ENCODE measurements at regions not wholly inside any gene's neighbourhood (a gene's known extent, or its start where the extent isn't known, plus 50 kb on each side); places are given as distances from the start of the nearest gene placed in this dataset.

DNA sequence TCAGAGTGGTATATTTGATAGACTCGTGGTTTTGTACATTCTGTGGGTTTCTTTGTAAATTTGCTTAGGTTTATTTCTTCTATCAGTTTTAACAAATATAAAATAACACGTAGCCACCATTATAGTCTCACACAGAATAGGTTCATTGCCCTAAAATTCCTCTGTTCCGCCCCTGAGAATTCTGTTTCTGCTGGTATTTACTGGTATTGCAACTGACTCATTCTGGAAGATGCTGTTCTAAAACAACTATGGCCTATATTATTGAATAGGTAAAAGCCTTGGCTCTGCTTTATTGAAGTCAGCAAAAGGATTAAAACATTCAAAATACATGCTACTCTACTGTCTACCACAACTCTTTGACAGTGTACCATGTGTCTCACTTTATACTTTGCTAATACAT, 119.1 kb upstream of the CHORDC1 start:
- 76% methylated on average over 3 of the region's 3 CpGs for WGBS (ENCODE audit: insufficient coverage, low coverage, low lambda C conversion rate, missing lambda C conversion rate)
- no peak for TF ChIP-seq POLR2A (IDR thresholded peaks at IDR 0.05)

DNA sequence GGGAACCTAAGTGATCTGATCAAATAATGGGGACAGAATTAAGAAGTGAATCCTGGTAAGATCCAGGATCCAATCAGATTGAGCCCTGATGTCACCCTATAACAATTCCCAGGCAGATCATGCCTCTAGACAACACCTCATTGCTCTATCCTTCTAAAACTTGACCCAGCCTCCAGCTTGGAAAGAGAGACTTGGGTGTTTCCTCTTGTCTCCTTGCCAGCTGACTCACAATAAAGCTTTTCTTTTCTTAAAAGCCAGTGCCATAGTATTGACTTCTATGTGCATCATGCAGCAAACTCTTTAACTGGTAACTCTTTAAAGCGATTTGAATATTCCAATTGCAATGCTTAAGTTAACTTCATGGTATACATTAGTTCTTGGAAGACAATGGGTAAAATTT, 109.6 kb upstream of the CHORDC1 start:
- H3K4me1 ChIP-seq: no peaks in the 10 kb centered on the region
- WGBS (ENCODE audit: insufficient coverage, low coverage, low lambda C conversion rate, missing lambda C conversion rate): 91% methylated on average over 1 of the region's 1 CpG
- DNase-seq (no peak), ATAC-seq (no peak)
- no peak for TF ChIP-seq POLR2A (IDR thresholded peaks at IDR 0.05)
- TF ChIP-seq, protein P1, sequence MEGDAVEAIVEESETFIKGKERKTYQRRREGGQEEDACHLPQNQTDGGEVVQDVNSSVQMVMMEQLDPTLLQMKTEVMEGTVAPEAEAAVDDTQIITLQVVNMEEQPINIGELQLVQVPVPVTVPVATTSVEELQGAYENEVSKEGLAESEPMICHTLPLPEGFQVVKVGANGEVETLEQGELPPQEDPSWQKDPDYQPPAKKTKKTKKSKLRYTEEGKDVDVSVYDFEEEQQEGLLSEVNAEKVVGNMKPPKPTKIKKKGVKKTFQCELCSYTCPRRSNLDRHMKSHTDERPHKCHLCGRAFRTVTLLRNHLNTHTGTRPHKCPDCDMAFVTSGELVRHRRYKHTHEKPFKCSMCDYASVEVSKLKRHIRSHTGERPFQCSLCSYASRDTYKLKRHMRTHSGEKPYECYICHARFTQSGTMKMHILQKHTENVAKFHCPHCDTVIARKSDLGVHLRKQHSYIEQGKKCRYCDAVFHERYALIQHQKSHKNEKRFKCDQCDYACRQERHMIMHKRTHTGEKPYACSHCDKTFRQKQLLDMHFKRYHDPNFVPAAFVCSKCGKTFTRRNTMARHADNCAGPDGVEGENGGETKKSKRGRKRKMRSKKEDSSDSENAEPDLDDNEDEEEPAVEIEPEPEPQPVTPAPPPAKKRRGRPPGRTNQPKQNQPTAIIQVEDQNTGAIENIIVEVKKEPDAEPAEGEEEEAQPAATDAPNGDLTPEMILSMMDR (IDR thresholded peaks at IDR 0.05): no peak
- intact Hi-C loops (cut with DNase I): no loop called here
- H3K27me3 ChIP-seq: no peaks in the 10 kb centered on the region
- no peak overlapping the region for H3K27ac ChIP-seq
- H3K4me3 ChIP-seq: no peak overlapping the region
- H3K36me3 ChIP-seq: no peaks in the 10 kb centered on the region
- H3K9me3 ChIP-seq: no peaks in the 10 kb centered on the region

More for the DNA sequence above, 119.1 kb upstream of the CHORDC1 start:
- Histone ChIP-seq H3K36me3 (no peaks in the 10 kb centered on the region), H3K27ac (no peak overlapping the region), H3K4me3 (no peak overlapping the region), H3K27me3 (no peaks in the 10 kb centered on the region), H3K9me3 (no peaks in the 10 kb centered on the region), H3K4me1 (no peaks in the 10 kb centered on the region)
- DNase-seq (no peak), ATAC-seq (no peak)
- intact Hi-C loops (cut with DNase I): no loop called here

DNA sequence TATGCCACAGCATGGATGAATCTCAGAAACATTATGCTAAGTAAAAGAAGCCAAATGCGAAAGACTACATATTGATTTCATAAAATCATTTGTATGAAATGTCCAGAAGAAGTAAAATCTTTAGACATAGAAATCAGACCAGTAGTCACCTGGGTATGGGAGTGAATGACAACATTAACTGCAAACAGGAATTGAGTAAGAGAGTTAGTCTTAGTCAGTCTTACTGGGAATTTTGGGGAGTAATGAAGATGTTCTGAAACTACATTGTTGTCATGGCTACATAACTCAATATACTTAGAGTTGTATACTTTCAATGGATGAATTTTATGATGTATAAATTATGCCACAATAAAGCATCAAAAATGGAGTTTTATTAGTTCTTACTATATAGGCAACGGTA, 107.8 kb upstream of the CHORDC1 start:
- Histone ChIP-seq H3K9me3 (no peaks in the 10 kb centered on the region), H3K4me3 (no peak overlapping the region), H3K4me1 (no peaks in the 10 kb centered on the region), H3K36me3 (no peaks in the 10 kb centered on the region), H3K27me3 (no peaks in the 10 kb centered on the region), H3K27ac (no peak overlapping the region)
- WGBS (ENCODE audit: insufficient coverage, low coverage, low lambda C conversion rate, missing lambda C conversion rate): 92% methylated on average over 2 of the region's 2 CpGs
- DNase-seq (no peak), ATAC-seq (no peak)
- TF ChIP-seq, protein P1 (IDR thresholded peaks at IDR 0.05): no peak
- TF ChIP-seq POLR2A (IDR thresholded peaks at IDR 0.05): no peak
- intact Hi-C loops (cut with DNase I): no loop called here

DNA sequence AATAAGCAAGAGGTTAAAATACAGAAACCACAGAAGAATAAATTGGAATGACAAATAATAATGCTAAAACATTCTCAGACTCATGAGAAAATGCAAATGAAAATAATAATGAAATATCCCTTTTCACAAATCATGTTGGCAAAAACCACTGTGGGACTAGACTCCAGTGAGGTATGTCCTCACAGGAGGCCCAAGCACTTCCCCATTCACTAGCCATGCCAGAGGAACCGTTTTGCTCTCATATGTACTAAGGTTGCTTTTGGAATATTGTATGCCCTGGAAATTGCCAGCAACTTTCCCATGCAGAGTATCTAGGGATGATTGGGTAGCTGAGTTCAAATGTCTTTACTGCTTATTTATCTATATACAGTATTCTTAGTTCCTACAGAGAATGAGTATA, 106.2 kb upstream of the CHORDC1 start:
- TF ChIP-seq POLR2A (IDR thresholded peaks at IDR 0.05): no peak
- TF ChIP-seq, protein P1 (IDR thresholded peaks at IDR 0.05): no peak
- Histone ChIP-seq H3K4me1 (no peaks in the 10 kb centered on the region), H3K36me3 (no peaks in the 10 kb centered on the region), H3K9me3 (peaks cover 0 to 6% (median 0%) of the 10 kb centered on the region in 4 donors), H3K27me3 (no peaks in the 10 kb centered on the region), H3K27ac (no peak overlapping the region), H3K4me3 (no peak overlapping the region)
- no peak for ATAC-seq
- intact Hi-C loops (cut with DNase I): no loop called here
- no peak for DNase-seq
- WGBS (ENCODE audit: insufficient coverage, low coverage, low lambda C conversion rate, missing lambda C conversion rate): 50% methylated on average over 1 of the region's 1 CpG

DNA sequence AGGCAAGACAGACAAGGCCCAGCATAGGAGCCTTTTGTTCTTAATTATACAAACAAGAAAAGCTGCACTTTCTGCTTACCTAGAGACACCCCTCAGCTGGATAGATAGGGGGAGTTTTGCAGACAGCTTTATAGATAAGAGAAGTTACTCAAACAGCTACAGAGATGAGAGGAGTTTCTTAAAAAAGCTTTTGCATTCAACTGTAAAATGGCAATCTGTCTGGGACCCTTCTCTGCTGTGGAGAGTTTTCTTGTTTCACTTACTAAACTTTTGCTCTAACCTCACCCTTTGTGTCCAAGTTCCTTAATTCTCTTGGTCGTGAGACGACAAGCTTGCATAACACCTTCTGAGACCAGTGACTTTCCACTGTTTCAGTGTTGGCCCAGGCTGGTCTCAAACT, 103.8 kb upstream of the CHORDC1 start:
- Histone ChIP-seq H3K27me3 (no peaks in the 10 kb centered on the region), H3K4me3 (no peak overlapping the region), H3K27ac (no peak overlapping the region), H3K9me3 (peaks cover 0 to 6% (median 0%) of the 10 kb centered on the region in 4 donors), H3K4me1 (no peaks in the 10 kb centered on the region), H3K36me3 (no peaks in the 10 kb centered on the region)
- DNase-seq (no peak), ATAC-seq (no peak)
- intact Hi-C loops (cut with DNase I): no loop called here
- WGBS (ENCODE audit: insufficient coverage, low coverage, low lambda C conversion rate, missing lambda C conversion rate): 60% methylated on average over 2 of the region's 2 CpGs
- TF ChIP-seq, protein P1 (IDR thresholded peaks at IDR 0.05): no peak
- no peak for TF ChIP-seq POLR2A (IDR thresholded peaks at IDR 0.05)
